WI38 (cell line): ENCODE measurements at regions not wholly inside any gene's neighbourhood (a gene's known extent, or its start where the extent isn't known, plus 50 kb on each side); places are given as distances from the start of the nearest gene placed in this dataset.

Experiments used
- H3K4me3 ChIP-seq: 2 replicates; pipeline ENCODE4 v1.5.1; 2011; ENCODE audit warnings: low read depth, mild to moderate bottlenecking, control low read depth, low read length
- TF ChIP-seq, protein P1 (sequence below): IDR thresholded peaks from 2 replicates; pipeline ENCODE4 v1.5.1; 2012; ENCODE audit warnings: low read depth, mild to moderate bottlenecking, control low read depth, low read length

DNA sequence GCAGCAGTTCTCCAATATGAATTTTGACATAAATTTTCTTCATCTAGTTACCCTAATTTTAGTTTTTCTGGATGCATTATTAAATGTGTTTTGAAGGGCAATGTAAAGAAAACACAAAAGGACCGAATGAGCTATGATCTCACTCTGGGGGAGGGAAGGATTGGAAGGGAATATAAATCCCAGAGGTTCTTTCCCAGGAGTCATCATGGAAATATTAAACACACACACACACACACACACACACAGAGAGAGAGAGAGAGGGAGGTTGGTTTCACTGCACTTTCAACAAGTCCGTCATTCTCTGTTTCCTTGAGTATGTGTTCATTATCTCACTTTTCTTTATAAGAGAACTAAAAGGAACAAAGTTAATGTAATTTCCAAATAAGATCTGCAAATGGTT, 70.7 kb upstream of the DCBLD2 start:
- TF ChIP-seq, protein P1, sequence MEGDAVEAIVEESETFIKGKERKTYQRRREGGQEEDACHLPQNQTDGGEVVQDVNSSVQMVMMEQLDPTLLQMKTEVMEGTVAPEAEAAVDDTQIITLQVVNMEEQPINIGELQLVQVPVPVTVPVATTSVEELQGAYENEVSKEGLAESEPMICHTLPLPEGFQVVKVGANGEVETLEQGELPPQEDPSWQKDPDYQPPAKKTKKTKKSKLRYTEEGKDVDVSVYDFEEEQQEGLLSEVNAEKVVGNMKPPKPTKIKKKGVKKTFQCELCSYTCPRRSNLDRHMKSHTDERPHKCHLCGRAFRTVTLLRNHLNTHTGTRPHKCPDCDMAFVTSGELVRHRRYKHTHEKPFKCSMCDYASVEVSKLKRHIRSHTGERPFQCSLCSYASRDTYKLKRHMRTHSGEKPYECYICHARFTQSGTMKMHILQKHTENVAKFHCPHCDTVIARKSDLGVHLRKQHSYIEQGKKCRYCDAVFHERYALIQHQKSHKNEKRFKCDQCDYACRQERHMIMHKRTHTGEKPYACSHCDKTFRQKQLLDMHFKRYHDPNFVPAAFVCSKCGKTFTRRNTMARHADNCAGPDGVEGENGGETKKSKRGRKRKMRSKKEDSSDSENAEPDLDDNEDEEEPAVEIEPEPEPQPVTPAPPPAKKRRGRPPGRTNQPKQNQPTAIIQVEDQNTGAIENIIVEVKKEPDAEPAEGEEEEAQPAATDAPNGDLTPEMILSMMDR, result no peak
- H3K4me3 ChIP-seq, result no peak overlapping the region

DNA sequence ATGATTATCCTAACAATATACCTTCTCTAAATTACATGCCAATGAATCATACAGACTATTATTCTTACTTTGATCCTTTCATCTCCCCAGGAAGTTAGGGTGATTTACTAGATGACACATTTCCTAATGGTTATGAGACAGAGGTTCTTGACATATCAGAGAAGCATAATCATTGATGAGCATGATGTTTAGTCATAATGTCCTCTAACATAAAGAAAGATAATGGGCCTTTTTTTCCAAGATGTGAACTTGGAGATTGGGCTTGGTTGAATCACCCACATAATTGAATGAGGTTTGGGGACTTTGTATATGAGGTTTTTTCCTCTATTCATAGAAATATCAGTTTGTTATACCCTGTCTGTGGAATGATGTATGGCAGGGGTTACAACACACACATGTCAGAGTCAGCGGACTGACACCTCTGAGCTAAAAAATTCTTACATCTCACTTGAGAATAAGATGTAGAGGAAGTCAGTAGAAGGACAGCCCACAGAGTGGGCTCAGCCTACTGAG, 69.7 kb upstream of the DCBLD2 start:
- no peak overlapping the region for H3K4me3 ChIP-seq
- TF ChIP-seq, protein P1, result no peak

GRCh38 chr3:98969295-98969694, 67.8 kb upstream of the DCBLD2 start:
- no peak overlapping the region for H3K4me3 ChIP-seq
- TF ChIP-seq, protein P1, result no peak

- TF ChIP-seq, protein P1, result no peak
- H3K4me3 ChIP-seq, result no peak overlapping the region
Observed at GRCh38 chr3:98968824-98969223, 67.3 kb upstream of the DCBLD2 start.

- H3K4me3 ChIP-seq, result no peak overlapping the region
- TF ChIP-seq, protein P1, result no peak
Observed at GRCh38 chr3:98968347-98968746, 66.9 kb upstream of the DCBLD2 start.

- no peak overlapping the region for H3K4me3 ChIP-seq
- TF ChIP-seq, protein P1, result no peak
Observed at GRCh38 chr3:98967758-98968157, 66.3 kb upstream of the DCBLD2 start.

DNA sequence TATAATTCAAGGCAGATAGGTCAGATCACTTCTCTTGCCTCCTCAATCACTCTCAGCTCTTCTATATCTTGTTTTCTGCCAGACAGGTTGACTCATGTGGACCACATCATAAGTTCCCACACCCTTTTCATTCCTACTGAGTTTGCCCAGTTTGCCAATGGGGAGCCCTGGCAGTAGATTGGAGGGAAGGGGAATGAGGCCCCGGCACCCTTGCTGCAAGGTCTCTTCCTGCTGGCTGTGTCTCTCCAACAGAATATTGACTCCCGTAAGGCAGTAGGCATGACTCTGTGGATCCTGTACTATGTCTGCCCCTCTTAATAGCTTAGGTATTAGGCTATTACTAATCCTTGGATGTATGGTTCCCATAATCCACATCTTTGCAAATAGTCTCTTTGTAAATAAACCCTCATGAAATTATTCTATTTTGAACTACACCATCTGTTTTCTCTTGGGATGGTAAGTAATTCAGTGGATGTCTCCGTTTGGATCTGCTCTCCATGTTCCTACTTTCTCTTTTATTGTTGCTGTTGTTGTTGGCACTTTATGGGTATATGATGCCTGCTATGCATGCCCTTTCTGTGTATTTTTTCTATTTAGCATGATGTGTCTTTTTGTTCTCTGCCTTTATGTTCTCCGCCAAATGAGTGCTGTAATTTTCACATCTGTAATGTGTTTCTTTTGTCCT, 65.5 kb upstream of the DCBLD2 start:
- TF ChIP-seq, protein P1, result no peak
- H3K4me3 ChIP-seq, result no peak overlapping the region
